SK-N-SH treated with all-trans-retinoic acid at 6 μM for 48 hours (cell line): ENCODE measurements at regions not wholly inside any gene's neighbourhood (a gene's known extent, or its start where the extent isn't known, plus 50 kb on each side); places are given as distances from the start of the nearest gene placed in this dataset.

Experiments used
- BACH2 ChIP-seq: fragments of 250-450 bp; sonication (Bioruptor Pico); IDR thresholded peaks from 2 replicates; pipeline ENCODE4 v1.9.0; 2021; ENCODE audit warnings: mild to moderate bottlenecking, borderline replicate concordance
- PATZ1 ChIP-seq: fragments of 250-450 bp; sonication (Bioruptor Pico); IDR thresholded peaks from 2 replicates; pipeline ENCODE4 v1.8.0; 2020; ENCODE audit warnings: mild to moderate bottlenecking, moderate library complexity, borderline replicate concordance
- RARB ChIP-seq: fragments of 250-450 bp; sonication (Bioruptor Pico); IDR thresholded peaks from 2 replicates; pipeline ENCODE4 v1.8.0; 2021; ENCODE audit warnings: mild to moderate bottlenecking, moderate library complexity
- SNAI2 ChIP-seq: fragments of 250-450 bp; sonication (Bioruptor Pico); IDR thresholded peaks from 2 replicates; pipeline ENCODE4 v1.5.0; 2020; ENCODE audit warnings: mild to moderate bottlenecking, moderate library complexity
- ZFP30 ChIP-seq: fragments of 450-650 bp; formaldehyde crosslinking; IDR thresholded peaks from 2 replicates; pipeline ENCODE4 v1.5.0; 2022; ENCODE audit warnings: mild to moderate bottlenecking, moderate library complexity
- ZNF70 ChIP-seq: fragments of 450-650 bp; formaldehyde crosslinking; IDR thresholded peaks from 2 replicates; pipeline ENCODE4 v1.5.0; 2020; ENCODE audit warnings: mild to moderate bottlenecking, moderate library complexity
- TF ChIP-seq, protein P1 (sequence below): fragments of 250-450 bp; sonication (Bioruptor Pico); IDR thresholded peaks from 2 replicates; pipeline ENCODE4 v1.5.1; 2020; ENCODE audit warnings: low read depth, mild to moderate bottlenecking, moderate library complexity

DNA sequence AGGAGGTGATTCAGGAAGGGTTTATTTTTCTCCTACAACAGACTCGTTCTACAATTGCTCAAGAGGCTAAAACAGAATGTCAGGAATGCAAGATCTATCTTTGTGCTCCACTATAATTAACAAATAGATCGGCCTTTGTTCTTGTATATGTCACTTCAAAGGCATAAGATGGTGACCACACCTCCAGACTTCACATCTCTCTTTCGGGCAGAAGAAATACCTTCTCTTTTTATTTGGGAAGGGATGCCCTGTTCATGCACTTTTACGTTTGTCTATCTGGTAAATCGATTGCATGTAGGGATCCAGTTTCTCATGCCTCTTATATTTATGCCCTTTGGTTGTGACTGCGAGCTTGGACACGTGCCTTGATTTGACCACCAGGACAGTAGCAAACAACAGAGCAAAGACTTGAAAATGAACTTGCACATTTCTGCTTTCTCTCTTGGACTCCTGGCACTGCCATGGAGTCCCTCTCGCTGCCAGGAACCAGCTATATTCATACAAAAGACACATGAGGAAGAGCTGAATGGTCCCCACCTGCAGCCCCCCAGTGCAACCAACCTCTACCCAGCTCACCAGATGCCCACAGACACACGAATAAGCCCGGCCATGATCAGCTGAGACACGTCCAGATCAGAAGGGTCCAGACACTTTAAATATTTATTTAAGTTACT is 219.8 kb upstream of the STXBP5 start:
- TF ChIP-seq, protein P1, sequence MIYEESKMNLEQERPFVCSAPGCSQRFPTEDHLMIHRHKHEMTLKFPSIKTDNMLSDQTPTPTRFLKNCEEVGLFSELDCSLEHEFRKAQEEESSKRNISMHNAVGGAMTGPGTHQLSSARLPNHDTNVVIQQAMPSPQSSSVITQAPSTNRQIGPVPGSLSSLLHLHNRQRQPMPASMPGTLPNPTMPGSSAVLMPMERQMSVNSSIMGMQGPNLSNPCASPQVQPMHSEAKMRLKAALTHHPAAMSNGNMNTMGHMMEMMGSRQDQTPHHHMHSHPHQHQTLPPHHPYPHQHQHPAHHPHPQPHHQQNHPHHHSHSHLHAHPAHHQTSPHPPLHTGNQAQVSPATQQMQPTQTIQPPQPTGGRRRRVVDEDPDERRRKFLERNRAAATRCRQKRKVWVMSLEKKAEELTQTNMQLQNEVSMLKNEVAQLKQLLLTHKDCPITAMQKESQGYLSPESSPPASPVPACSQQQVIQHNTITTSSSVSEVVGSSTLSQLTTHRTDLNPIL (CRISPR knock-in tag) = no peak
- TF ChIP-seq BACH2 = no peak
- TF ChIP-seq ZFP30 = no peak
- no peak for TF ChIP-seq RARB (CRISPR knock-in tag)
- no peak for TF ChIP-seq SNAI2
- no peak for TF ChIP-seq PATZ1 (CRISPR knock-in tag)
- no peak for TF ChIP-seq ZNF70
